Right cardiac atrium (tissue), 5 donors: ENCODE measurements at regions not wholly inside any gene's neighbourhood (a gene's known extent, or its start where the extent isn't known, plus 50 kb on each side); places are given as distances from the start of the nearest gene placed in this dataset.

Experiments used
- ATAC-seq, 2 donors: fragments of 200-7000 bp; cut with Tn5 transposase; one replicate each; pipeline versions ENCODE4 v1.8.0 to v1.9.1; 2020; ENCODE audit warnings: moderate library complexity in 2 of 2, mild to moderate bottlenecking in 1 of 2
- DNase-seq, 3 donors: peaks; one replicate each; pipeline ENCODE4 v3.0.0-alpha.2; 2020
- H3K27ac ChIP-seq: one replicate; pipeline ENCODE4 v1.5.1; 2013; ENCODE audit warnings: mild to moderate bottlenecking, low read length, control low read depth, moderate library complexity
- H3K27me3 ChIP-seq: one replicate; pipeline ENCODE4 v1.6.1; 2013; ENCODE audit not compliant: control insufficient read depth, insufficient read depth
- H3K4me1 ChIP-seq: one replicate; pipeline ENCODE4 v1.6.1; 2013; ENCODE audit warnings: low read length; ENCODE audit not compliant: control insufficient read depth, insufficient read depth
- H3K4me3 ChIP-seq: one replicate; pipeline ENCODE4 v1.5.1; 2013; ENCODE audit warnings: low read length, control low read depth
- H3K9me3 ChIP-seq: one replicate; pipeline ENCODE4 v1.6.1; 2013; ENCODE audit warnings: low read length; ENCODE audit not compliant: control insufficient read depth
- WGBS: extraction: QIAGEN DNeasy Blood & Tissue Kit; methylation state at CpG from one replicate; pipeline ENCODE4 v1.1.7; 2013; 5-methylcytosine and 5-hydroxymethylcytosine counted together
- intact Hi-C, 4 donors: fragments of 100-400 bp; cut with DNase I; formaldehyde crosslinking; loops; one replicate each; pipeline versions ENCODE4 v1.11.0 to v1.14.0; 2022 to 2023
- donor health status: healthy with polysubstance abuse.
- donor health status: DM: no; HTN: yes; CAD: no.
- donor health status: DM: no; HTN: no; CAD: no.
- donor health status: DM: no; HTN: yes; CAD: no; lungs with severe emphysema.
- donor health status: DM: yes; HTN: yes; CAD: no.

- H3K4me1 ChIP-seq: no peaks in the 10 kb centered on the region
- ATAC-seq: no peak
- no peak overlapping the region for H3K27ac ChIP-seq
- intact Hi-C loops: no loop called here
- 52% methylated on average over 5 of the region's 5 CpGs for WGBS
- no peak for DNase-seq
- no peak overlapping the region for H3K4me3 ChIP-seq
- H3K27me3 ChIP-seq: no peaks in the 10 kb centered on the region
- no peaks in the 10 kb centered on the region for H3K9me3 ChIP-seq
These were observed 180.4 kb downstream of the RBM26 start for GRCh38 chr13:79225487-79226232.

- Histone ChIP-seq H3K4me1 (no peaks in the 10 kb centered on the region), H3K4me3 (no peak overlapping the region), H3K27me3 (no peaks in the 10 kb centered on the region), H3K27ac (no peak overlapping the region), H3K9me3 (no peaks in the 10 kb centered on the region)
- no peak for DNase-seq
- 87% methylated on average over 4 of the region's 4 CpGs for WGBS
- ATAC-seq: no peak
- intact Hi-C loops: no loop called here
These were observed 183.4 kb downstream of the RBM26 start for GRCh38 chr13:79222427-79223205.

- Histone ChIP-seq H3K4me3 (no peak overlapping the region), H3K27me3 (no peaks in the 10 kb centered on the region), H3K9me3 (no peaks in the 10 kb centered on the region), H3K27ac (no peak overlapping the region), H3K4me1 (no peaks in the 10 kb centered on the region)
- DNase-seq (no peak), ATAC-seq (no peak)
- 82% methylated on average over 10 of the region's 10 CpGs for WGBS
- intact Hi-C loops: no loop called here
These were observed 193.9 kb downstream of the RBM26 start for GRCh38 chr13:79212064-79212619.

GRCh38 chr13:79211377-79211776, 194.7 kb downstream of the RBM26 start:
- DNase-seq (no peak), ATAC-seq (no peak)
- intact Hi-C loops: no loop called here
- Histone ChIP-seq H3K4me1 (no peaks in the 10 kb centered on the region), H3K9me3 (no peaks in the 10 kb centered on the region), H3K27me3 (no peaks in the 10 kb centered on the region), H3K4me3 (no peak overlapping the region), H3K27ac (no peak overlapping the region)
- 73% methylated on average over 1 of the region's 1 CpG for WGBS

GRCh38 chr13:79197933-79198332, 208.1 kb downstream of the RBM26 start:
- Histone ChIP-seq H3K9me3 (no peaks in the 10 kb centered on the region), H3K27me3 (no peaks in the 10 kb centered on the region), H3K27ac (no peak overlapping the region), H3K4me1 (no peaks in the 10 kb centered on the region), H3K4me3 (no peak overlapping the region)
- 65% methylated on average over 2 of the region's 2 CpGs for WGBS
- DNase-seq (no peak), ATAC-seq (no peak)
- intact Hi-C loops: no loop called here

- DNase-seq (no peak), ATAC-seq (no peak)
- intact Hi-C loops: no loop called here
- no peak overlapping the region for H3K27ac ChIP-seq
- 85% methylated on average over 3 of the region's 3 CpGs for WGBS
- H3K4me1 ChIP-seq: no peaks in the 10 kb centered on the region
- no peak overlapping the region for H3K4me3 ChIP-seq
- no peaks in the 10 kb centered on the region for H3K9me3 ChIP-seq
- no peaks in the 10 kb centered on the region for H3K27me3 ChIP-seq
These were observed 209.2 kb downstream of the RBM26 start for GRCh38 chr13:79196843-79197242.

GRCh38 chr13:79196366-79196765, 209.7 kb downstream of the RBM26 start:
- no peak for DNase-seq
- no peak for ATAC-seq
- 83% methylated on average over 3 of the region's 3 CpGs for WGBS
- Histone ChIP-seq H3K9me3 (no peaks in the 10 kb centered on the region), H3K4me1 (no peaks in the 10 kb centered on the region), H3K27me3 (no peaks in the 10 kb centered on the region), H3K4me3 (no peak overlapping the region), H3K27ac (no peak overlapping the region)
- intact Hi-C loops: no loop called here

GRCh38 chr13:79194727-79195126, 211.3 kb downstream of the RBM26 start:
- ATAC-seq (no peak), DNase-seq (no peak)
- intact Hi-C loops: no loop called here
- Histone ChIP-seq H3K9me3 (no peaks in the 10 kb centered on the region), H3K27me3 (no peaks in the 10 kb centered on the region), H3K4me1 (no peaks in the 10 kb centered on the region), H3K27ac (no peak overlapping the region), H3K4me3 (no peak overlapping the region)
- WGBS: 91% methylated on average over 2 of the region's 2 CpGs

GRCh38 chr13:79194272-79194671, 211.8 kb downstream of the RBM26 start:
- DNase-seq: no peak
- intact Hi-C loops: no loop called here
- Histone ChIP-seq H3K27me3 (no peaks in the 10 kb centered on the region), H3K9me3 (no peaks in the 10 kb centered on the region), H3K27ac (no peak overlapping the region), H3K4me1 (no peaks in the 10 kb centered on the region), H3K4me3 (no peak overlapping the region)
- ATAC-seq: no peak
- WGBS: 60% methylated on average over 3 of the region's 3 CpGs

GRCh38 chr13:79191501-79191900, 214.6 kb downstream of the RBM26 start:
- Histone ChIP-seq H3K4me3 (no peak overlapping the region), H3K27me3 (no peaks in the 10 kb centered on the region), H3K27ac (no peak overlapping the region), H3K9me3 (no peaks in the 10 kb centered on the region), H3K4me1 (no peaks in the 10 kb centered on the region)
- DNase-seq: no peak
- ATAC-seq: no peak
- intact Hi-C loops: no loop called here

- Histone ChIP-seq H3K27me3 (no peaks in the 10 kb centered on the region), H3K9me3 (no peaks in the 10 kb centered on the region), H3K27ac (no peak overlapping the region), H3K4me1 (no peaks in the 10 kb centered on the region), H3K4me3 (no peak overlapping the region)
- ATAC-seq: no peak
- DNase-seq: no peak
- 65% methylated on average over 2 of the region's 2 CpGs for WGBS
- intact Hi-C loops: no loop called here
These were observed 215.1 kb downstream of the RBM26 start for GRCh38 chr13:79190932-79191331.
